HFFc6 (cell line): ENCODE measurements at regions not wholly inside any gene's neighbourhood (a gene's known extent, or its start where the extent isn't known, plus 50 kb on each side); places are given as distances from the start of the nearest gene placed in this dataset.
A peak's percentile ranks its signal among the peaks of the same experiment; 100 is the strongest.

Source experiments
- DNase-seq: peaks from one replicate; pipeline ENCODE4 v3.0.0-alpha.2; 2018
- H3K27ac Mint-ChIP-seq: 2 replicates; pipeline ENCODE4 v1.8.0; 2020; ENCODE audit warnings: mild to moderate bottlenecking, mixed read lengths
- H3K27me3 Mint-ChIP-seq: 2 replicates; pipeline ENCODE4 v1.8.0; 2021; ENCODE audit warnings: mild to moderate bottlenecking, moderate library complexity, mixed read lengths; ENCODE audit not compliant: insufficient read depth
- H3K36me3 Mint-ChIP-seq: 2 replicates; pipeline ENCODE4 v1.8.0; 2021; ENCODE audit warnings: low read depth, mixed read lengths
- H3K4me1 Mint-ChIP-seq: 2 replicates; pipeline ENCODE4 v1.8.0; 2020; ENCODE audit warnings: low read depth, mixed read lengths
- H3K4me3 Mint-ChIP-seq: 2 replicates; pipeline ENCODE4 v1.8.0; 2020; ENCODE audit warnings: mild to moderate bottlenecking, moderate library complexity, mixed read lengths
- H3K9me3 Mint-ChIP-seq: 2 replicates; pipeline ENCODE4 v1.8.0; 2020; ENCODE audit warnings: mild to moderate bottlenecking, mixed read lengths
- TF ChIP-seq, protein P1 (sequence below): fragments of 200-600 bp; sonication (generic); IDR thresholded peaks from 2 replicates; pipeline ENCODE4 v1.5.0; 2021; ENCODE audit warnings: antibody characterized with exemption, mild to moderate bottlenecking

DNA sequence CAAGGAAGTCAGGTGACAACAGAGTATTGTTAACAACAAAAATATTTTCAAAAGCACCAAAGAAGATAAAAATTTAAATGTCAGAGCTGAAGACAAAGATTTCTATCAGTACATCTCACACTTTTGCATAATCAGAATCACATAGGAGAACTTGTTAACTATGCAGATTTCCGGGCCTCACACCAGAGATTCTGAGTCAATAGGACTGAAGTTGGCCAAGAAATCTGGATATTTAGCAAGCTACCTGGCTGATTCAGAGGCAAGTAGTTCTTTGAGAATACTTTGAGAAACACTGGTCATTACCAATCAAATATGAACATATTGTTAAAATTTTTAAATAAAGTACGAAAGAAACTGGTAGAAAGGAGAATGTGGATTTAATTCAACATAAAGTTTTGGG lies 80.5 kb upstream of the GLIS3 start:
- Mint-ChIP-seq H3K27me3 (peaks cover 3% of the 10 kb centered on the region; the same call in 1 of the 2 replicates), H3K4me1 (peaks cover 23% of the 10 kb centered on the region), H3K27ac (no peak overlapping the region; the same call in 1 of the 2 replicates), H3K9me3 (no peaks in the 10 kb centered on the region), H3K36me3 (peaks cover 4% of the 10 kb centered on the region; the same call in 1 of the 2 replicates), H3K4me3 (no peak overlapping the region)
- DNase-seq: no peak
- TF ChIP-seq, protein P1, sequence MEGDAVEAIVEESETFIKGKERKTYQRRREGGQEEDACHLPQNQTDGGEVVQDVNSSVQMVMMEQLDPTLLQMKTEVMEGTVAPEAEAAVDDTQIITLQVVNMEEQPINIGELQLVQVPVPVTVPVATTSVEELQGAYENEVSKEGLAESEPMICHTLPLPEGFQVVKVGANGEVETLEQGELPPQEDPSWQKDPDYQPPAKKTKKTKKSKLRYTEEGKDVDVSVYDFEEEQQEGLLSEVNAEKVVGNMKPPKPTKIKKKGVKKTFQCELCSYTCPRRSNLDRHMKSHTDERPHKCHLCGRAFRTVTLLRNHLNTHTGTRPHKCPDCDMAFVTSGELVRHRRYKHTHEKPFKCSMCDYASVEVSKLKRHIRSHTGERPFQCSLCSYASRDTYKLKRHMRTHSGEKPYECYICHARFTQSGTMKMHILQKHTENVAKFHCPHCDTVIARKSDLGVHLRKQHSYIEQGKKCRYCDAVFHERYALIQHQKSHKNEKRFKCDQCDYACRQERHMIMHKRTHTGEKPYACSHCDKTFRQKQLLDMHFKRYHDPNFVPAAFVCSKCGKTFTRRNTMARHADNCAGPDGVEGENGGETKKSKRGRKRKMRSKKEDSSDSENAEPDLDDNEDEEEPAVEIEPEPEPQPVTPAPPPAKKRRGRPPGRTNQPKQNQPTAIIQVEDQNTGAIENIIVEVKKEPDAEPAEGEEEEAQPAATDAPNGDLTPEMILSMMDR: no peak

DNA sequence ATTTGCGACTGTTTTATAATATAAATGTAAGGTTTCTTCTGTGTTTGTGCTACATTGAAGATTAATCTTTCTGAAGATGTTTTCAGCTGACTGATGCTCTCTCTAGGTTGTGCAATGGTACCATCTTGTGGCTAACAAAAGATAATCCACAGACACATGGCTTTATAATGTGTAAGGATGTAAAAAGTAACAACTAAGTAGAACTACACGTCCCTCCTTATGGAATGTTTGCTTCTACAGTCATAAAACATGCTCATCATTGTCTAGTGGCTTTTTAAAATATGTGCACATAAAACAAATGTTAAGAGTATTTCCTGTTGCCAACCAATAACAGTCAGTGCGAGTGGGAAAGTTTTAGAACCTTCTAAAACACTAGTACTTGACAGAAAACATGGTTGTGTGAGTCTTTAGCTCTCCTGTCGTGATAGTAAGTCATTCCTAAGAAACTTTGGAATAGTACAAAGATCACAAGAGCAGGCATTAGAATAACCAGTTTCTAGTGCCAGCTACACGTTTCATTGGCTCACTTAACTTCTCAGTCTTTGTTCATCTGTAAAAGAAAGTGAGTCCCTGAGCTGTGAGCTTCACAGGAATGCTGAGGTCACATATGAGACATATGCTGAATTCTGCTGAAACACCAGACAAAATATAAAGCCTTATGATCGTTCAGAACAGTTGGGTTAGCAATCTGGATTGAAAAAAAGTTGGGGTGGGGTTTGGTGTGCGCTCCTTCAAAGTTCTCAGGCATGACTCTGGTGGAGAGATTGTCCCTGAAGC lies 75.7 kb upstream of the GLIS3 start:
- peak overlapping the region; percentile 71 for H3K27ac Mint-ChIP-seq
- peaks cover 36% of the 10 kb centered on the region for H3K4me1 Mint-ChIP-seq
- H3K27me3 Mint-ChIP-seq: peaks cover 3% of the 10 kb centered on the region; the same call in 1 of the 2 replicates
- no peaks in the 10 kb centered on the region for H3K9me3 Mint-ChIP-seq
- peak; percentile 92 for DNase-seq
- TF ChIP-seq, protein P1: peak; percentile 77
- H3K4me3 Mint-ChIP-seq: peak overlapping the region; percentile 65
- H3K36me3 Mint-ChIP-seq: peaks cover 4% of the 10 kb centered on the region; the same call in 1 of the 2 replicates

DNA sequence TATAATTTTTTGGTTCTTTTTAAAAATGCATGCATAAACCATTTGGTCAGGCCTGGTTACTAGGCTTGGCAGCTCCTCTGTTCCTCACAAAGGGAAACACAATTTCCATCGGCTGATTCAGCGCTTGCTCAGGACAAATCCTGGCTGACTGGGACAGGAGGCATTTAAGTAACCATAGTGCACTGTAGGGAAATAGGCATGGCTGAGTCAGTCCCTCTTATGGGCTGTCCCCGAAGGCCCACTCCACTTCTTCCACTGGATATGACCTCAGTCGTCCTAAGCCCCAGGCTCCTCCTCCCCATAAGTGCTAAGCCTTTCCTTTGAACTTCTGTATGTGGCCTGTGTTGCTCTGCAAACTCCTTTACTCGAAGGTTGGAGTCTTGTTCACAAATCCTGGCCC lies 71.2 kb upstream of the GLIS3 start:
- Mint-ChIP-seq H3K27me3 (peaks cover 1% of the 10 kb centered on the region), H3K36me3 (peaks cover 4% of the 10 kb centered on the region; the same call in 1 of the 2 replicates), H3K27ac (peak overlapping the region; percentile 75), H3K4me1 (peaks cover 52% of the 10 kb centered on the region), H3K4me3 (no peak overlapping the region), H3K9me3 (no peaks in the 10 kb centered on the region)
- peak; percentile 95 for DNase-seq
- TF ChIP-seq, protein P1: no peak

DNA sequence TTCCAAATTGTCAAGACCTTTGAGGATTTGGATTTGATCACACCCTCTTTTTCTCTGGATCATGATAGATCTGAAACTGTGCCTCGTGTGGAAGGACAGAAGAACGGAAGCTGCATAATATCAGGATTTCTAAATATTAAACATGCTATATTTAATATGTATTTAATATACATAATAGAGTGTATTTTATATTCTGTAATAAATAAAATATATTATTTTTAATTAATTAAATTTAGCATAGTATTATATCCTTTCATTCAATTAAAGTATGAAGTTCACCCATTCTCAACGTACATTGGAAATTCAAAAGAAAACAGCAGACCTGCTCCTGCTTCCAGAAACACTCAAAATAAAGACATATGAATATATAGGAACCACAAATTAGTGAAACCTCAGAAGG lies 70.6 kb upstream of the GLIS3 start:
- no peak for DNase-seq
- H3K4me3 Mint-ChIP-seq: no peak overlapping the region
- H3K36me3 Mint-ChIP-seq: no peaks in the 10 kb centered on the region
- peak overlapping the region; percentile 79 for H3K27ac Mint-ChIP-seq
- no peaks in the 10 kb centered on the region for H3K9me3 Mint-ChIP-seq
- TF ChIP-seq, protein P1: no peak
- peaks cover 46% of the 10 kb centered on the region for H3K4me1 Mint-ChIP-seq
- peaks cover 1% of the 10 kb centered on the region for H3K27me3 Mint-ChIP-seq

DNA sequence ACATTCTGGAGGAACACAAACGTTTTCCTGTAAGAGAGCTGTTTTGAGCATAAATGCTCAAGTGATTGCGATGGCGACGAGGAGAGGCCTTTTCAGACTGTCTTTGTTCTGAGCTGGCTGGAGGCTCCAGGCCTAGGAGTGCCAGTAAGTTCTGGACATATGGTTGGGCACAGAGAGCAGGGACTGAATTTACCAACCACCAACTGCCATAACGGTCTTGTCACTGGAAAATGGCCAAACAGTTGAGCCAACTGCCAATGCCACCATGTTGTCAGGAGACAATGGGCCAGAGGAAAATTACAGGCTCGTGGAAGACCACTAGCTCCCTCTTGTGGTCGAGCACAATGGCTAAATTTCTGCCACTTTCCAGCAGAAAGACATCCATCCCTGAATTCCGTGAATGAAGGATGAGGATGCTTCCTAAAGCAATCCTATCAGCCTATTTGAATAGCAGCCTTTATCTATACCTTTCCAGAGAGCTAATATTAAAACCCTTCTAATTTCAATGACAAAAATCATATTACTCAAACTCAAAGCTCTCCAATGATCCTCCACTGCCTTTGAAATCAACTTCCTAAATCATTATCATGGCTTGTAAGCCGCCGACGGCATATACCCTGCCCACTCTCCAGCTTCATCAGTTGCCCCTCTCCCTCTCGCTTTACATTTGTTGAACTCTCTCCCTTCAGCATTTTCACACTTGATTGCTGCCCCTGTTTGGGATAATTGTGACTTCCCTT lies 66.9 kb upstream of the GLIS3 start:
- no peaks in the 10 kb centered on the region for H3K36me3 Mint-ChIP-seq
- DNase-seq: peak; percentile 63
- peaks cover 1% of the 10 kb centered on the region for H3K27me3 Mint-ChIP-seq
- H3K4me1 Mint-ChIP-seq: peaks cover 31% of the 10 kb centered on the region
- H3K9me3 Mint-ChIP-seq: no peaks in the 10 kb centered on the region
- peak overlapping the region; percentile 22; the same call in 1 of the 2 replicates for H3K27ac Mint-ChIP-seq
- no peak overlapping the region for H3K4me3 Mint-ChIP-seq
- TF ChIP-seq, protein P1: peak; percentile 96
